Adipocyte (in vitro differentiated cells): ENCODE measurements at regions not wholly inside any gene's neighbourhood (a gene's known extent, or its start where the extent isn't known, plus 50 kb on each side); places are given as distances from the start of the nearest gene placed in this dataset.

ENCODE experiments used
- DNase-seq: peaks from one replicate; pipeline ENCODE4 v3.0.0-alpha.2; 2015; ENCODE audit warnings: low read depth
- H3K27me3 ChIP-seq: replicated peaks from 2 replicates; pipeline ENCODE4 v1.7.0; 2013; ENCODE audit warnings: mild to moderate bottlenecking, low read length, moderate library complexity; ENCODE audit not compliant: control insufficient read depth, insufficient read depth
- H3K36me3 ChIP-seq: 2 replicates; pipeline ENCODE4 v1.7.0; 2013; ENCODE audit warnings: low read length, mild to moderate bottlenecking, moderate library complexity; ENCODE audit not compliant: control insufficient read depth, insufficient read depth, severe bottlenecking
- H3K4me1 ChIP-seq: 2 replicates; pipeline ENCODE4 v1.7.0; 2013; ENCODE audit warnings: mild to moderate bottlenecking, low read length, moderate library complexity; ENCODE audit not compliant: control insufficient read depth, insufficient read depth
- H3K4me3 ChIP-seq: 2 replicates; pipeline ENCODE4 v1.7.0; 2013; ENCODE audit warnings: mild to moderate bottlenecking, low read length, moderate library complexity
- H3K9ac ChIP-seq: 2 replicates; pipeline ENCODE4 v1.7.0; 2013; ENCODE audit warnings: mild to moderate bottlenecking, low read length, moderate library complexity
- H3K9me3 ChIP-seq: 2 replicates; pipeline ENCODE4 v1.7.0; 2013; ENCODE audit warnings: mild to moderate bottlenecking, low read length, moderate library complexity; ENCODE audit not compliant: control insufficient read depth

- H3K9me3 ChIP-seq = peaks cover 34% of the 10 kb centered on the region
- H3K36me3 ChIP-seq = no peaks in the 10 kb centered on the region
- no peak overlapping the region for H3K4me3 ChIP-seq
- H3K9ac ChIP-seq = no peak overlapping the region
- no peaks in the 10 kb centered on the region for H3K4me1 ChIP-seq
- no peak for DNase-seq
- H3K27me3 ChIP-seq = peaks cover 45% of the 10 kb centered on the region
Measured at GRCh38 chr20:57760698-57761412, 51.0 kb upstream of the PMEPA1 start.

- H3K36me3 ChIP-seq = no peaks in the 10 kb centered on the region
- no peaks in the 10 kb centered on the region for H3K4me1 ChIP-seq
- DNase-seq = no peak
- H3K9ac ChIP-seq = no peak overlapping the region
- no peak overlapping the region for H3K4me3 ChIP-seq
- H3K9me3 ChIP-seq = peaks cover 37% of the 10 kb centered on the region
- peaks cover 56% of the 10 kb centered on the region for H3K27me3 ChIP-seq
Measured at GRCh38 chr20:57759724-57760123, 49.9 kb upstream of the PMEPA1 start.
